ENCODE measurements at regions not wholly inside any gene's neighbourhood (a gene's known extent, or its start where the extent isn't known, plus 50 kb on each side); places are given as distances from the start of the nearest gene placed in this dataset.

GRCh38 chr15:38991701-38992100, 427.1 kb upstream of the RASGRP1 start:
- H3K18ac ChIP-seq (ENCODE audit: low read length): no peak overlapping the region
- H4K12ac ChIP-seq (ENCODE audit: low read depth, low read length): no peak overlapping the region
- no peaks in the 10 kb centered on the region for H3K9me3 ChIP-seq (ENCODE audit: insufficient read depth, low read depth, low read length)
- no peak overlapping the region for H2AFZ ChIP-seq (ENCODE audit: insufficient read depth, low read length, poor library complexity)
- no peak overlapping the region for H3K4ac ChIP-seq (ENCODE audit: low read depth, low read length)
- peaks cover 5% of the 10 kb centered on the region for H3K79me1 ChIP-seq (ENCODE audit: low read length)
- H2BK120ac ChIP-seq (ENCODE audit: insufficient read depth, low read length, poor library complexity): no peak overlapping the region
- H4K8ac ChIP-seq (ENCODE audit: low read depth, low read length): no peak overlapping the region
- H3K14ac ChIP-seq (ENCODE audit: low read length): no peak overlapping the region
- H2AK5ac ChIP-seq (ENCODE audit: low read length): no peak overlapping the region
- H3K9ac ChIP-seq (ENCODE audit: low read length): no peak overlapping the region
- H2BK12ac ChIP-seq (ENCODE audit: low read length): no peak overlapping the region
- no peaks in the 10 kb centered on the region for H3K36me3 ChIP-seq (ENCODE audit: control insufficient read depth in 1 of 2, insufficient read depth in 2 of 2, low read length in 2 of 2)
- H3K23ac ChIP-seq (ENCODE audit: low read length): no peak overlapping the region
- DNase-seq: peak in 1 of 2 donors; percentile 43
- no CpG with 5 or more reads among the region's 2 CpGs for WGBS (ENCODE audit: extremely low coverage, insufficient coverage, insufficient read length)
- no peak overlapping the region for H3K27ac ChIP-seq (ENCODE audit: low read depth, low read length)
- H3K27me3 ChIP-seq (ENCODE audit: insufficient read depth, low read length): no peaks in the 10 kb centered on the region
- no peaks in the 10 kb centered on the region for H3K79me2 ChIP-seq (ENCODE audit: control insufficient read depth, insufficient read depth, low read length, poor library complexity)
- H3K4me1 ChIP-seq (ENCODE audit: control insufficient read depth in 1 of 2, insufficient read depth in 2 of 2, low read length in 2 of 2): peaks cover 0 to 2% of the 10 kb centered on the region in 2 experiments
- H2BK5ac ChIP-seq (ENCODE audit: low read depth, low read length, poor library complexity): no peak overlapping the region
- H3K4me2 ChIP-seq (ENCODE audit: low read length): no peak overlapping the region
- peak overlapping the region; percentile 25 for H4K91ac ChIP-seq (ENCODE audit: low read depth, low read length)
- no peak overlapping the region for H3K4me3 ChIP-seq (ENCODE audit: low read depth, low read length)

- H3K4me2 ChIP-seq (ENCODE audit: low read length): no peak overlapping the region
- no CpG with 5 or more reads among the region's 4 CpGs for WGBS (ENCODE audit: extremely low coverage, insufficient coverage, insufficient read length)
- H2BK12ac ChIP-seq (ENCODE audit: low read length): no peak overlapping the region
- H2AK5ac ChIP-seq (ENCODE audit: low read length): no peak overlapping the region
- no peak for DNase-seq
- no peak overlapping the region for H3K18ac ChIP-seq (ENCODE audit: low read length)
- H3K79me1 ChIP-seq (ENCODE audit: low read length): peaks cover 5% of the 10 kb centered on the region
- H4K8ac ChIP-seq (ENCODE audit: low read depth, low read length): no peak overlapping the region
- H3K9ac ChIP-seq (ENCODE audit: low read length): no peak overlapping the region
- no peak overlapping the region for H2BK120ac ChIP-seq (ENCODE audit: insufficient read depth, low read length, poor library complexity)
- H3K14ac ChIP-seq (ENCODE audit: low read length): no peak overlapping the region
- no peak overlapping the region for H4K12ac ChIP-seq (ENCODE audit: low read depth, low read length)
- no peaks in the 10 kb centered on the region for H3K79me2 ChIP-seq (ENCODE audit: control insufficient read depth, insufficient read depth, low read length, poor library complexity)
- H2AFZ ChIP-seq (ENCODE audit: insufficient read depth, low read length, poor library complexity): no peak overlapping the region
- H3K4me3 ChIP-seq (ENCODE audit: low read depth, low read length): no peak overlapping the region
- no peak overlapping the region for H4K91ac ChIP-seq (ENCODE audit: low read depth, low read length)
- no peaks in the 10 kb centered on the region for H3K36me3 ChIP-seq (ENCODE audit: control insufficient read depth in 1 of 2, insufficient read depth in 2 of 2, low read length in 2 of 2)
- no peak overlapping the region for H3K23ac ChIP-seq (ENCODE audit: low read length)
- H3K27ac ChIP-seq (ENCODE audit: low read depth, low read length): no peak overlapping the region
- H3K27me3 ChIP-seq (ENCODE audit: insufficient read depth, low read length): no peaks in the 10 kb centered on the region
- H3K4me1 ChIP-seq (ENCODE audit: control insufficient read depth in 1 of 2, insufficient read depth in 2 of 2, low read length in 2 of 2): peaks cover 0 to 2% of the 10 kb centered on the region in 2 experiments
- H3K4ac ChIP-seq (ENCODE audit: low read depth, low read length): no peak overlapping the region
- H2BK5ac ChIP-seq (ENCODE audit: low read depth, low read length, poor library complexity): no peak overlapping the region
- H3K9me3 ChIP-seq (ENCODE audit: insufficient read depth, low read depth, low read length): no peaks in the 10 kb centered on the region
Observed at GRCh38 chr15:38992506-38992905, 427.9 kb upstream of the RASGRP1 start.

DNA sequence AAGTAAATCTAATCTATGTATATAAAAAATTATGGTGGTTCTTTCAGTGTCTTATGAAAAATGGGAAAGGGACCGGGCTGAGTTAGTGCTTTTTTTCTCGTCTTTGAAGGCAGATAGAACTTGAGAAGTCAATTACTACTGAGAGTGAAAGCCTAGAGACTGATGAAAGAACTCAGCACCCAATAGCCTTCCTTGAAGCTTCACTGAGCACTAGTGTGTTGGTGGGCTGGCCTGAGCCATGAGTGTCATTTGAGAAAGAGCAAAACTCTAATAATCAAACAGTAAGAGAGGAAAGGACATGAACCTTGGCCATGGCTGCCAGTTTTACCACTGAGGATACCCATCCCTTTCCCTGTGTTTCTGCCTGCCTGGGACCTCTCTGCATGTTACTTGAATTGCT, 428.3 kb upstream of the RASGRP1 start:
- H4K12ac ChIP-seq (ENCODE audit: low read depth, low read length): no peak overlapping the region
- H3K18ac ChIP-seq (ENCODE audit: low read length): no peak overlapping the region
- H3K79me2 ChIP-seq (ENCODE audit: control insufficient read depth, insufficient read depth, low read length, poor library complexity): no peaks in the 10 kb centered on the region
- no CpG with 5 or more reads among the region's 2 CpGs for WGBS (ENCODE audit: extremely low coverage, insufficient coverage, insufficient read length)
- no peak overlapping the region for H3K4me2 ChIP-seq (ENCODE audit: low read length)
- H3K4ac ChIP-seq (ENCODE audit: low read depth, low read length): no peak overlapping the region
- H3K79me1 ChIP-seq (ENCODE audit: low read length): peaks cover 5% of the 10 kb centered on the region
- no peak overlapping the region for H2AK5ac ChIP-seq (ENCODE audit: low read length)
- no peak overlapping the region for H2BK5ac ChIP-seq (ENCODE audit: low read depth, low read length, poor library complexity)
- H2BK12ac ChIP-seq (ENCODE audit: low read length): no peak overlapping the region
- H3K4me3 ChIP-seq (ENCODE audit: low read depth, low read length): no peak overlapping the region
- H4K8ac ChIP-seq (ENCODE audit: low read depth, low read length): no peak overlapping the region
- no peak overlapping the region for H2BK120ac ChIP-seq (ENCODE audit: insufficient read depth, low read length, poor library complexity)
- no peaks in the 10 kb centered on the region for H3K9me3 ChIP-seq (ENCODE audit: insufficient read depth, low read depth, low read length)
- no peak overlapping the region for H4K91ac ChIP-seq (ENCODE audit: low read depth, low read length)
- no peak for DNase-seq
- H3K36me3 ChIP-seq (ENCODE audit: control insufficient read depth in 1 of 2, insufficient read depth in 2 of 2, low read length in 2 of 2): no peaks in the 10 kb centered on the region
- H3K23ac ChIP-seq (ENCODE audit: low read length): no peak overlapping the region
- H3K9ac ChIP-seq (ENCODE audit: low read length): no peak overlapping the region
- H3K14ac ChIP-seq (ENCODE audit: low read length): no peak overlapping the region
- no peak overlapping the region for H3K27ac ChIP-seq (ENCODE audit: low read depth, low read length)
- peaks cover 0 to 2% of the 10 kb centered on the region in 2 experiments for H3K4me1 ChIP-seq (ENCODE audit: control insufficient read depth in 1 of 2, insufficient read depth in 2 of 2, low read length in 2 of 2)
- no peak overlapping the region for H2AFZ ChIP-seq (ENCODE audit: insufficient read depth, low read length, poor library complexity)
- H3K27me3 ChIP-seq (ENCODE audit: insufficient read depth, low read length): no peaks in the 10 kb centered on the region

DNA sequence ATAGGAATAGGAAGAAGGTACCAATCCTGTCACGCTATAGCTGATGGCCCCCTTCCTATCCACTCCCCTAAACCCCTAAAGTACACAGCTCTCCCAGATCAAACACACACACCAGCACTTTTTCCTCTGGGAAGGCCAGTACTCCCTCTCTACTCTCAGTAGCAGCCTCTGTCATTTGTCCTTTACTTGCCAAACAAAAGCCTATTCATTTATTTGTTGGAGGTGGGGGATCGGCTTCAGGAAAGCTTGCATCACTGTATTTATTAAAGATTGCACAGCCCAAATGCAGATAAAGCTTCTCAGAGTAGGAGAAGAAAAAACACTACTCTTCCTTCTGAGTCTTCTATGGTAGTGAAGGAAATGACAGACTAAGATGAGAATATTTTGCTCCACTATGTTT, 429.7 kb upstream of the RASGRP1 start:
- H3K27me3 ChIP-seq (ENCODE audit: insufficient read depth, low read length): no peaks in the 10 kb centered on the region
- WGBS (ENCODE audit: extremely low coverage, insufficient coverage, insufficient read length): no CpG with 5 or more reads among the region's 2 CpGs
- H3K18ac ChIP-seq (ENCODE audit: low read length): no peak overlapping the region

More for the DNA sequence above, 429.7 kb upstream of the RASGRP1 start:
- Histone ChIP-seq H3K4me3 (ENCODE audit: low read depth, low read length) (no peak overlapping the region), H4K91ac (ENCODE audit: low read depth, low read length) (no peak overlapping the region), H2AK5ac (ENCODE audit: low read length) (no peak overlapping the region), H2BK12ac (ENCODE audit: low read length) (no peak overlapping the region), H2AFZ (ENCODE audit: insufficient read depth, low read length, poor library complexity) (no peak overlapping the region), H3K4me1 (ENCODE audit: control insufficient read depth in 1 of 2, insufficient read depth in 2 of 2, low read length in 2 of 2) (peaks cover 0 to 2% of the 10 kb centered on the region in 2 experiments), H3K9me3 (ENCODE audit: insufficient read depth, low read depth, low read length) (no peaks in the 10 kb centered on the region), H4K12ac (ENCODE audit: low read depth, low read length) (no peak overlapping the region), H3K36me3 (ENCODE audit: control insufficient read depth in 1 of 2, insufficient read depth in 2 of 2, low read length in 2 of 2) (no peaks in the 10 kb centered on the region), H3K23ac (ENCODE audit: low read length) (no peak overlapping the region), H2BK120ac (ENCODE audit: insufficient read depth, low read length, poor library complexity) (no peak overlapping the region), H3K79me2 (ENCODE audit: control insufficient read depth, insufficient read depth, low read length, poor library complexity) (no peaks in the 10 kb centered on the region), H3K27ac (ENCODE audit: low read depth, low read length) (no peak overlapping the region), H3K79me1 (ENCODE audit: low read length) (peaks cover 5% of the 10 kb centered on the region), H3K4me2 (ENCODE audit: low read length) (no peak overlapping the region), H3K4ac (ENCODE audit: low read depth, low read length) (no peak overlapping the region), H2BK5ac (ENCODE audit: low read depth, low read length, poor library complexity) (no peak overlapping the region), H3K9ac (ENCODE audit: low read length) (no peak overlapping the region), H4K8ac (ENCODE audit: low read depth, low read length) (no peak overlapping the region), H3K14ac (ENCODE audit: low read length) (no peak overlapping the region)
- DNase-seq: no peak

Data from trophoblast cell (in vitro differentiated cells and primary cell).